ENCODE measurements at regions not wholly inside any gene's neighbourhood (a gene's known extent, or its start where the extent isn't known, plus 50 kb on each side); places are given as distances from the start of the nearest gene placed in this dataset.

DNA sequence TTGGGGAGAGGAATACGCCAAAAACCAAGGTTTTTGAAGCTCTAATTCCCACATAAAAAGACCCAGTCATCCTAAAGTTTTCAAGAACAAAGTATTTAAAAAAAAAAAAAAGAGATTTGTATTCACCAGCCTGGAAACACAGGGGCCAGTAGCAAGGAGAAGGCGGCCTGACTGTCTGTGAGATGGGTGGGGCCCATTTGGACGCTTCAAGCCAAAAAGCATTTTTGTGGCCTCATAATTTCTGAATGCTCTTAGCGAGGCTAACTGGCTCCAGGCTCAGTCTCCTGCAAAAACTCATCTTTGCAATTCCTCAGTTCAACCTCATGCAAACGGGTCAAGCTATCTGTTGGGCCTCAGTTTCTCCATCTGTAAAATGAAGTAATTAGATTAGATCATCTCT lies 514.1 kb downstream of the MED13L start (continued):
- TF ChIP-seq, protein P1, sequence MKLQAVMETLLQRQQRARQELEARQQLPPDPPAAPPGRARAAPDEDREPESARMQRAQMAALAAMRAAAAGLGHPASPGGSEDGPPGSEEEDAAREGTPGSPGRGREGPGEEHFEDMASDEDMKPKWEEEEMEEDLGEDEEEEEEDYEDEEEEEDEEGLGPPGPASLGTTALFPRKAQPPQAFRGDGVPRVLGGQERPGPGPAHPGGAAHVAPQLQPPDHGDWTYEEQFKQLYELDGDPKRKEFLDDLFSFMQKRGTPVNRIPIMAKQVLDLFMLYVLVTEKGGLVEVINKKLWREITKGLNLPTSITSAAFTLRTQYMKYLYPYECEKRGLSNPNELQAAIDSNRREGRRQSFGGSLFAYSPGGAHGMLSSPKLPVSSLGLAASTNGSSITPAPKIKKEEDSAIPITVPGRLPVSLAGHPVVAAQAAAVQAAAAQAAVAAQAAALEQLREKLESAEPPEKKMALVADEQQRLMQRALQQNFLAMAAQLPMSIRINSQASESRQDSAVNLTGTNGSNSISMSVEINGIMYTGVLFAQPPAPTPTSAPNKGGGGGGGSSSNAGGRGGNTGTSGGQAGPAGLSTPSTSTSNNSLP (IDR thresholded peaks at IDR 0.05; ENCODE audit: borderline replicate concordance, low read depth, low read length) = no peak
- TF ChIP-seq, protein P2, sequence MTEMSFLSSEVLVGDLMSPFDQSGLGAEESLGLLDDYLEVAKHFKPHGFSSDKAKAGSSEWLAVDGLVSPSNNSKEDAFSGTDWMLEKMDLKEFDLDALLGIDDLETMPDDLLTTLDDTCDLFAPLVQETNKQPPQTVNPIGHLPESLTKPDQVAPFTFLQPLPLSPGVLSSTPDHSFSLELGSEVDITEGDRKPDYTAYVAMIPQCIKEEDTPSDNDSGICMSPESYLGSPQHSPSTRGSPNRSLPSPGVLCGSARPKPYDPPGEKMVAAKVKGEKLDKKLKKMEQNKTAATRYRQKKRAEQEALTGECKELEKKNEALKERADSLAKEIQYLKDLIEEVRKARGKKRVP (CRISPR knock-in tag; IDR thresholded peaks at IDR 0.05) = no peak
- TF ChIP-seq ZNF165 (CRISPR knock-in tag; IDR thresholded peaks at IDR 0.05; ENCODE audit: borderline replicate concordance) (no peak), KAT2B (IDR thresholded peaks at IDR 0.05; ENCODE audit: low read depth, low read length) (no peak), GTF2F1 (IDR thresholded peaks at IDR 0.05; ENCODE audit: low read depth, low read length) (no peak)
- TF ChIP-seq, protein P3, sequence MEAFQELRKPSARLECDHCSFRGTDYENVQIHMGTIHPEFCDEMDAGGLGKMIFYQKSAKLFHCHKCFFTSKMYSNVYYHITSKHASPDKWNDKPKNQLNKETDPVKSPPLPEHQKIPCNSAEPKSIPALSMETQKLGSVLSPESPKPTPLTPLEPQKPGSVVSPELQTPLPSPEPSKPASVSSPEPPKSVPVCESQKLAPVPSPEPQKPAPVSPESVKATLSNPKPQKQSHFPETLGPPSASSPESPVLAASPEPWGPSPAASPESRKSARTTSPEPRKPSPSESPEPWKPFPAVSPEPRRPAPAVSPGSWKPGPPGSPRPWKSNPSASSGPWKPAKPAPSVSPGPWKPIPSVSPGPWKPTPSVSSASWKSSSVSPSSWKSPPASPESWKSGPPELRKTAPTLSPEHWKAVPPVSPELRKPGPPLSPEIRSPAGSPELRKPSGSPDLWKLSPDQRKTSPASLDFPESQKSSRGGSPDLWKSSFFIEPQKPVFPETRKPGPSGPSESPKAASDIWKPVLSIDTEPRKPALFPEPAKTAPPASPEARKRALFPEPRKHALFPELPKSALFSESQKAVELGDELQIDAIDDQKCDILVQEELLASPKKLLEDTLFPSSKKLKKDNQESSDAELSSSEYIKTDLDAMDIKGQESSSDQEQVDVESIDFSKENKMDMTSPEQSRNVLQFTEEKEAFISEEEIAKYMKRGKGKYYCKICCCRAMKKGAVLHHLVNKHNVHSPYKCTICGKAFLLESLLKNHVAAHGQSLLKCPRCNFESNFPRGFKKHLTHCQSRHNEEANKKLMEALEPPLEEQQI (IDR thresholded peaks at IDR 0.05) = no peak

All from K562 (cell line).